Mesendoderm (in vitro differentiated cells): ENCODE measurements at regions not wholly inside any gene's neighbourhood (a gene's known extent, or its start where the extent isn't known, plus 50 kb on each side); places are given as distances from the start of the nearest gene placed in this dataset.
A peak's percentile ranks its signal among the peaks of the same experiment; 100 is the strongest.

Experiments used
- DNase-seq: peaks from one replicate; pipeline ENCODE4 v3.0.0; 2013
- H2AK5ac ChIP-seq: 2 replicates; pipeline ENCODE4 v1.6.1; 2013; ENCODE audit warnings: low read length, inconsistent platforms
- H2BK120ac ChIP-seq: 2 replicates; pipeline ENCODE4 v1.6.1; 2013; ENCODE audit warnings: low read depth, mild to moderate bottlenecking, low read length, moderate library complexity, mixed read lengths
- H2BK15ac ChIP-seq: replicated peaks from 2 replicates; pipeline ENCODE4 v1.6.1; 2013; ENCODE audit warnings: low read depth, mild to moderate bottlenecking, moderate library complexity
- H2BK5ac ChIP-seq: 2 replicates; pipeline ENCODE4 v1.6.1; 2013; ENCODE audit warnings: low read length, inconsistent platforms
- H3K18ac ChIP-seq: 2 replicates; pipeline ENCODE4 v1.6.1; 2013; ENCODE audit warnings: mild to moderate bottlenecking, low read length, mixed read lengths
- H3K23ac ChIP-seq: one replicate; pipeline ENCODE4 v1.6.1; 2013; ENCODE audit warnings: low read length
- H3K27ac ChIP-seq: 2 replicates; pipeline ENCODE4 v1.5.1; 2013; ENCODE audit warnings: low read depth, mild to moderate bottlenecking, inconsistent platforms, low read length, moderate library complexity
- H3K27me3 ChIP-seq: 2 replicates; pipeline ENCODE4 v1.6.1; 2013; ENCODE audit warnings: low read length, control low read depth, mild to moderate bottlenecking, inconsistent platforms; ENCODE audit not compliant: insufficient read depth, poor library complexity
- H3K36me3 ChIP-seq: 2 replicates; pipeline ENCODE4 v1.6.1; 2013; ENCODE audit warnings: low read length, inconsistent platforms; ENCODE audit not compliant: control insufficient read depth, insufficient read depth
- H3K4ac ChIP-seq: one replicate; pipeline ENCODE4 v1.6.1; 2013; ENCODE audit warnings: low read depth, mild to moderate bottlenecking, low read length, moderate library complexity
- H3K4me1 ChIP-seq: 2 replicates; pipeline ENCODE4 v1.6.1; 2013; ENCODE audit warnings: low read depth, low read length, inconsistent platforms; ENCODE audit not compliant: control insufficient read depth
- H3K4me2 ChIP-seq: 2 replicates; pipeline ENCODE4 v1.6.1; 2013; ENCODE audit warnings: low read length
- H3K4me3 ChIP-seq: 2 replicates; pipeline ENCODE4 v1.5.1; 2013; ENCODE audit warnings: mild to moderate bottlenecking, low read length
- H3K56ac ChIP-seq: one replicate; pipeline ENCODE4 v1.6.1; 2013; ENCODE audit warnings: low read length
- H3K79me1 ChIP-seq: 2 replicates; pipeline ENCODE4 v1.6.1; 2013; ENCODE audit warnings: low read length, inconsistent platforms
- H3K79me2 ChIP-seq: 2 replicates; pipeline ENCODE4 v1.6.1; 2013; ENCODE audit warnings: mild to moderate bottlenecking, low read length; ENCODE audit not compliant: control insufficient read depth, insufficient read depth
- H3K9ac ChIP-seq: 2 replicates; pipeline ENCODE4 v1.6.1; 2013; ENCODE audit warnings: low read length, inconsistent platforms
- H4K5ac ChIP-seq: one replicate; pipeline ENCODE4 v1.6.1; 2013; ENCODE audit warnings: low read length
- H4K8ac ChIP-seq: one replicate; pipeline ENCODE4 v1.6.1; 2013; ENCODE audit warnings: low read depth, mild to moderate bottlenecking, control low read depth, low read length, moderate library complexity
- WGBS: extraction: QIAGEN DNeasy Blood & Tissue Kit; methylation state at CpG from one replicate; pipeline ENCODE4 v1.1.7; 2013; ENCODE audit warnings: low lambda C conversion rate, missing lambda C conversion rate; ENCODE audit not compliant: insufficient coverage; ENCODE audit errors: extremely low coverage; 5-methylcytosine and 5-hydroxymethylcytosine counted together

DNA sequence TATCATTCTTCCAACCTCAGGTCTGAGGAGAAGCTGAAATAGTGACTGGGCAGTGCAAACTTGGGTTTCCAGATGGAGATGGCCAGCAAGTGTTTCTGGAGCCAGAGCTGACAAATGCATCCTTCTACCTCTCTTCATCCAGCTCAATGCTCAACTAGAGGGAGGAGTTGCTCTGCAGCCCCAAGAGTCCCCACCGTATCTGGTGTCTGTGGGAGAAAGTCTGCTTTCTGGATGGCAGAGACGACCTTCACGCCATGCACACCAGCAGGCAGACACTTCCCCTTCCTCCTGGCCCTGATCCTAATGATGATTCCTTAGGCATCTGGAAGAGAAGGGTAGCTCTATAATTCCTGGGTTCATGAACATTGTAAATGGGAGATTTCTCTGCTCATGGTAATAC lies 127.4 kb upstream of the SPACA1 start:
- Histone ChIP-seq H2BK5ac (no peak overlapping the region), H3K27me3 (no peaks in the 10 kb centered on the region), H3K4me2 (no peak overlapping the region), H2BK120ac (no peak overlapping the region), H3K79me2 (no peaks in the 10 kb centered on the region), H3K4me1 (no peaks in the 10 kb centered on the region), H2BK15ac (no peak overlapping the region), H3K9ac (no peak overlapping the region), H3K18ac (no peak overlapping the region), H3K56ac (no peak overlapping the region), H3K79me1 (no peaks in the 10 kb centered on the region), H2AK5ac (no peak overlapping the region), H3K4me3 (no peak overlapping the region), H3K23ac (no peak overlapping the region), H3K27ac (no peak overlapping the region), H3K36me3 (no peaks in the 10 kb centered on the region), H4K5ac (no peak overlapping the region), H4K8ac (no peak overlapping the region), H3K4ac (no peak overlapping the region)
- no peak for DNase-seq
- no CpG with 5 or more reads among the region's 3 CpGs for WGBS

DNA sequence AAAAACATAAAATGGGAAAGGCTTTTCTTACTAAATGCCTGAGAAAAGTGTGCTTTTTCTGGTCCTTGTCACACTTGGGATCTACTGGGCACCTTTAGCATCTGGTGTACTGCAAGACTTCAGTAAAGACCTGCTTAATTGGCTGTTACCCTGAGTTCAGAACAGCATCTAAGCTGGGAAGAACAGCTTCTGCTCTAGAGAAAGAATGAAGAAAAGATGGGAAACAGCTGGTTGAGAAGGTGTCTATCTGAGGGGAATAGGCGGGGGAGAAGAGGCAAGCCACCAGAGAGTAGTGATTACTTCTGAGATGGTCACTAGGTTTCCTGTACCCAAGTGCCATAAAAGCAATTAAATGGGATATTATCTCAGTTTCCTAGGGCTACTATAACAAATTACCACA lies 128.2 kb upstream of the SPACA1 start:
- Histone ChIP-seq H3K36me3 (no peaks in the 10 kb centered on the region), H3K27me3 (no peaks in the 10 kb centered on the region), H3K27ac (no peak overlapping the region), H2BK5ac (no peak overlapping the region), H2AK5ac (no peak overlapping the region), H3K4me1 (no peaks in the 10 kb centered on the region), H2BK120ac (no peak overlapping the region), H2BK15ac (no peak overlapping the region), H3K4ac (no peak overlapping the region), H4K5ac (no peak overlapping the region), H3K56ac (no peak overlapping the region), H3K4me2 (no peak overlapping the region), H3K79me2 (no peaks in the 10 kb centered on the region), H3K4me3 (no peak overlapping the region), H3K9ac (no peak overlapping the region), H3K23ac (no peak overlapping the region), H4K8ac (no peak overlapping the region), H3K79me1 (no peaks in the 10 kb centered on the region), H3K18ac (no peak overlapping the region)
- DNase-seq: no peak
- no CpG with 5 or more reads among the region's 1 CpG for WGBS

DNA sequence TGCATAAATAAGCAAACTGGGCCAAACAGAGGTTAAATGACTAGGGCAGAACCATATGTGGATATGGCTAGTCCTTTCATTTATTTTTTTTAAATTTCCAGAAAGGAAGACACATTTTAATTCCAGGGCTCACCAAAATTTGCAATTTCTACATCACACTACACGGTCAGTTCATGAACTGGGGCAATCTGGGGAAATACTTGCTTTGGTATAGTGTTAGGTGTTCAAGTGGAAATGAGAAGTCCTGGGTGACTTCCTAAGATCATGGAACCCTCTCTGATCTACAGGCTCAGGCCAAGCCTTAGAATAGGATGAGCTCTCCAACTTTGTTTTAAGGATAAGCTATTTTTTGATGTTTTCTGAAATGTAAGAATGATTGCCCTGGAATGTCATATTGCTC lies 128.6 kb upstream of the SPACA1 start:
- Histone ChIP-seq H3K9ac (no peak overlapping the region), H3K56ac (no peak overlapping the region), H3K27ac (no peak overlapping the region), H2AK5ac (no peak overlapping the region), H3K4ac (no peak overlapping the region), H3K4me3 (no peak overlapping the region), H3K79me1 (no peaks in the 10 kb centered on the region), H3K23ac (no peak overlapping the region), H4K5ac (no peak overlapping the region), H2BK120ac (no peak overlapping the region), H3K18ac (no peak overlapping the region), H2BK5ac (no peak overlapping the region), H3K79me2 (no peaks in the 10 kb centered on the region), H3K4me1 (no peaks in the 10 kb centered on the region), H4K8ac (no peak overlapping the region), H3K4me2 (no peak overlapping the region), H2BK15ac (no peak overlapping the region), H3K27me3 (no peaks in the 10 kb centered on the region), H3K36me3 (no peaks in the 10 kb centered on the region)
- no CpG with 5 or more reads among the region's 1 CpG for WGBS
- DNase-seq: no peak

DNA sequence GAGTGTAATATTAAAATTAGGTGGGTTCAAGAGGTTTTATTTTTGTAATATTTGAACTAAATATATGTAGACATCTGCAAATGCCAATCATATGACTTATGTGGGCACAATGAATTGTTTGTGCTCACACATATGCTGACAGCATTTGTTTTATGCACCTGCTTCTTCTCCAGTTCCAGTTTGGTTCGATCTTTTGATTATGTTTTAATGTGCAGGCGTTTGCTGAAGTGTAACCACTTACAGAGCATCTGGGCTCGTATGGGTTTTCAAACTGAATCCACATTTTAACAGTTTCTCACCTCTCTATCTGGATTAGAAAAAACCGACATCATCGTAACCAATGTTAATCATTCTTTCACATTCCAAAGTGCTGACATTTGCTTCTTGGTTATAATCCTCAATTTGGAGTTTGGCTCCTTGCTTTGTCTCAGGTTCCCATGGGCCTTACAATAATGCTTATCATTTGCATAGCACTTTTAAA lies 129.1 kb upstream of the SPACA1 start:
- Histone ChIP-seq H2BK120ac (no peak overlapping the region), H4K5ac (no peak overlapping the region), H3K27ac (no peak overlapping the region), H3K79me1 (no peaks in the 10 kb centered on the region), H2BK5ac (no peak overlapping the region), H3K9ac (no peak overlapping the region), H3K18ac (no peak overlapping the region), H3K56ac (no peak overlapping the region), H3K23ac (no peak overlapping the region), H3K79me2 (no peaks in the 10 kb centered on the region), H3K4me3 (no peak overlapping the region), H3K4ac (no peak overlapping the region), H2AK5ac (no peak overlapping the region), H3K27me3 (no peaks in the 10 kb centered on the region), H3K4me2 (no peak overlapping the region), H3K36me3 (no peaks in the 10 kb centered on the region), H2BK15ac (no peak overlapping the region), H4K8ac (no peak overlapping the region), H3K4me1 (no peaks in the 10 kb centered on the region)
- DNase-seq: peak; percentile 70
- no CpG with 5 or more reads among the region's 5 CpGs for WGBS

DNA sequence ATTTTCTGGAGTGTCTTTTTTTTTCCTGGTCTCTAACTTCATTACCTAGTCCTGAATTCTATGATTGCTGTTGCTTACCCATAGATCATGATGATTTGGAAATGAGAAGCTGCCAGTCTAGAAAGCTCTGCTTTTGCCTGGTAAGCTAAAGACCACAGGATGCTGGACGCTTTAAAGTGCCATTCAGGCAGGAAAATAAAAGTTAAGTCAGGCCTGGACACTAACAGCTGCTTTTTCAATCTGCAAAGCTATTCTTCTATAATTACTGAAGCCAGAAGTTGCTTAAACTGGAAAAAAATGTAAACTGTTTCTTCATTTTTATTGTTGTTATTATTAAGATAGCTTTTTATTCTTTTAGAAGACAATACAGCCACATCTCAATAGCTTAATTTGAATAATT lies 129.8 kb upstream of the SPACA1 start:
- Histone ChIP-seq H3K9ac (no peak overlapping the region), H2AK5ac (no peak overlapping the region), H2BK15ac (no peak overlapping the region), H3K4me3 (no peak overlapping the region), H4K8ac (no peak overlapping the region), H3K56ac (no peak overlapping the region), H3K23ac (no peak overlapping the region), H3K4me1 (no peaks in the 10 kb centered on the region), H3K4me2 (no peak overlapping the region), H3K4ac (no peak overlapping the region), H3K36me3 (no peaks in the 10 kb centered on the region), H3K18ac (no peak overlapping the region), H4K5ac (no peak overlapping the region), H2BK5ac (no peak overlapping the region), H2BK120ac (no peak overlapping the region), H3K27me3 (no peaks in the 10 kb centered on the region), H3K79me2 (no peaks in the 10 kb centered on the region), H3K79me1 (no peaks in the 10 kb centered on the region), H3K27ac (no peak overlapping the region)
- no CpG with 5 or more reads among the region's 1 CpG for WGBS
- no peak for DNase-seq

DNA sequence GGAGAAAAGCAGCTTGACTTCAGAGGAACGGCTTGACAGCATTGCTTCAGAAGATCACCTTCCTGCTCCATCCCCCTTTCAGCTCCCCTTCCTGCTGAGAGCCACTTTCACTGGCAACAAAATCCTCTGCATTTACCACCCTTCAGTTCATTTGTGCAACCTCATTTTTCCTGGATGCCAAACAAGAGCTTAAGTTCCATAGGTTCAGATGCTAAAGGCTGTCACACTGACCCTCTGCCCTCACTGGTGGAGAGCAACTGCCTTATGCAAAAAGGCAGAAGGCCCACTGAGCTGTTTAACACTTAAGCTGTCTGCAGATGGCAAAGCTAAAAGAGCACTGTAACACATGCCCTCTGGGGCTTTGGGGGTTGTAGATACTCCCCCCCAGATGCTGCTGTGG lies 131.2 kb upstream of the SPACA1 start:
- Histone ChIP-seq H3K79me1 (no peaks in the 10 kb centered on the region), H4K8ac (no peak overlapping the region), H4K5ac (no peak overlapping the region), H2BK120ac (no peak overlapping the region), H3K36me3 (no peaks in the 10 kb centered on the region), H3K79me2 (no peaks in the 10 kb centered on the region), H3K4me2 (no peak overlapping the region), H3K23ac (no peak overlapping the region), H3K4me1 (no peaks in the 10 kb centered on the region), H3K27ac (no peak overlapping the region), H3K4ac (no peak overlapping the region), H3K4me3 (no peak overlapping the region), H3K9ac (no peak overlapping the region), H2AK5ac (no peak overlapping the region), H3K18ac (no peak overlapping the region), H2BK15ac (no peak overlapping the region), H2BK5ac (no peak overlapping the region), H3K56ac (no peak overlapping the region), H3K27me3 (no peaks in the 10 kb centered on the region)
- no CpG with 5 or more reads among the region's 1 CpG for WGBS
- DNase-seq: peak; percentile 19
